Epithelial cell of proximal tubule (primary cell): ENCODE measurements at regions not wholly inside any gene's neighbourhood (a gene's known extent, or its start where the extent isn't known, plus 50 kb on each side); places are given as distances from the start of the nearest gene placed in this dataset.
"Not testable (repeated sequence)": the region's sequence is repeated elsewhere in the genome, so short reads cannot be mapped to it uniquely, and the experiment has no call there.

Source experiments
- DNase-seq: peaks from one replicate; pipeline ENCODE4 v3.0.0-alpha.2; 2011; ENCODE audit warnings: low read depth
- H3K4me3 ChIP-seq: 2 replicates; pipeline ENCODE4 v1.5.1; 2011; ENCODE audit warnings: low read depth, mild to moderate bottlenecking, low read length
- TF ChIP-seq, protein P1 (sequence below): conservative IDR thresholded peaks from 2 replicates; pipeline ENCODE4 v1.5.1; 2012; ENCODE audit warnings: low read depth, mild to moderate bottlenecking, low read length

DNA sequence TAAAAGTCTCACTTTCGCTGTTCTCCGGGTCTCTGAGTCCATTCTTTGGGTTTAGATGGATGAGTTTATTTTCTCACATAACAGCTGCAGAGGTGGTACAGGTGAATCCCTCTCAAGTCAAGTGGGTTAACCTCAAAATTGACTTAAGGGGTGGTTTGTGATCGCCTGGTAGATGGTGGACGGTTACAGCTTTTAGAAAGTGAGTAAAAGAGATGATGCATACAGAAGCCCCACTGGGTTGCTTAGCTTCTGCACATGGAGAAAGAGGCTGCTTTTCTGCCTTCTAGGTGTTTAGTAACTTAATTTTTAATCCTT is 146.7 kb downstream of the TRIM27 start:
- DNase-seq = no peak
- TF ChIP-seq, protein P1, sequence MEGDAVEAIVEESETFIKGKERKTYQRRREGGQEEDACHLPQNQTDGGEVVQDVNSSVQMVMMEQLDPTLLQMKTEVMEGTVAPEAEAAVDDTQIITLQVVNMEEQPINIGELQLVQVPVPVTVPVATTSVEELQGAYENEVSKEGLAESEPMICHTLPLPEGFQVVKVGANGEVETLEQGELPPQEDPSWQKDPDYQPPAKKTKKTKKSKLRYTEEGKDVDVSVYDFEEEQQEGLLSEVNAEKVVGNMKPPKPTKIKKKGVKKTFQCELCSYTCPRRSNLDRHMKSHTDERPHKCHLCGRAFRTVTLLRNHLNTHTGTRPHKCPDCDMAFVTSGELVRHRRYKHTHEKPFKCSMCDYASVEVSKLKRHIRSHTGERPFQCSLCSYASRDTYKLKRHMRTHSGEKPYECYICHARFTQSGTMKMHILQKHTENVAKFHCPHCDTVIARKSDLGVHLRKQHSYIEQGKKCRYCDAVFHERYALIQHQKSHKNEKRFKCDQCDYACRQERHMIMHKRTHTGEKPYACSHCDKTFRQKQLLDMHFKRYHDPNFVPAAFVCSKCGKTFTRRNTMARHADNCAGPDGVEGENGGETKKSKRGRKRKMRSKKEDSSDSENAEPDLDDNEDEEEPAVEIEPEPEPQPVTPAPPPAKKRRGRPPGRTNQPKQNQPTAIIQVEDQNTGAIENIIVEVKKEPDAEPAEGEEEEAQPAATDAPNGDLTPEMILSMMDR = no peak
- H3K4me3 ChIP-seq = no peak overlapping the region

GRCh38 chr6:28782113-28782673 is 141.6 kb downstream of the TRIM27 start:
- TF ChIP-seq, protein P1 = no peak
- H3K4me3 ChIP-seq = no peak overlapping the region
- no peak for DNase-seq

GRCh38 chr6:28785962-28786679 is 137.7 kb downstream of the TRIM27 start:
- TF ChIP-seq, protein P1 = no peak
- H3K4me3 ChIP-seq = no peak overlapping the region
- DNase-seq = no peak

GRCh38 chr6:28789553-28790083 is 134.2 kb downstream of the TRIM27 start:
- H3K4me3 ChIP-seq = peak overlapping the region; percentile 61
- no peak for DNase-seq
- TF ChIP-seq, protein P1 = no peak

DNA sequence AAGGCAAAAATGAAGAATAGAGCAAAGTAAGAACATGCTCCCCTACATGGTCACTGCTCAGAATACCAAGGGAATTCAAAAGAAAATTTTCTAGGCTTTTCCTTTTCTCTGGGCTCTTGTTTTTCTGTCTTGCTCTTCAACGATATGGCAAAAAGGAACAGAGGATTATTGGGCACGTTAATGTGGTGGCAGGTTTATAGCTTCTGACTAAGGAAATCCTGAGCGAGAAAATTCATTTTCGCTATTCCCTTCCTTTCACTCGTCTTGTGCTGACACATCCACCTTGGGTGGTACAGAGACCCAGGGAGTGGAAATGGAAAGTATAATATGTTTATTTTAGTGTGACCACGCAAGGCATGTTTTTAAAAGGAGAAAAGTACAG is 132.8 kb downstream of the TRIM27 start:
- DNase-seq = no peak
- TF ChIP-seq, protein P1 = no peak
- no peak overlapping the region for H3K4me3 ChIP-seq

- TF ChIP-seq, protein P1 = no peak
- DNase-seq = no peak
Measured at GRCh38 chr6:28794175-28795002, 129.4 kb downstream of the TRIM27 start.

DNA sequence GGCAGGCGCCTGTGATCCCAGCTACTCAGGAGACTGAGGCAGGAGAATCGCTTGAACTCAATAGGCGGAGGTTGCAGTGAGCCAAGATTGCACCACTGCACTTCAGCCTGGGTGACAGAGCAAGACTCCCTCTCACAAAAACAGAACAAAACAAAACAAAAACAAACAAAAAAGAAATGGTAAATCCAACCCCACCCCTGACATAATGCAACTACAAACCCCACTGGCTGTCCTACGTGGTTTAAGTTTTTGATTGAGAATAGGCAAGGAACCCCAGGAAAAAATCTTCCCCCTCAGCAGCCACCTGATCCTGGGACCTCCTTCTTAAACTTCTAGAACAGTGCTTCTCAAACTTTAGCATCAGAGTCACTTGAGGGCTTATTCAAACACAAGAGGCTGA is 123.1 kb downstream of the TRIM27 start:
- not testable (repeated sequence) for H3K4me3 ChIP-seq, DNase-seq

More at GRCh38 chr6:28794175-28795002, 129.4 kb downstream of the TRIM27 start:
- peak overlapping the region; percentile 50 for H3K4me3 ChIP-seq
